Upper lobe of left lung (tissue), 6 donors: ENCODE measurements at regions not wholly inside any gene's neighbourhood (a gene's known extent, or its start where the extent isn't known, plus 50 kb on each side); places are given as distances from the start of the nearest gene placed in this dataset.

Experiments
- ATAC-seq, 2 donors: fragments of 200-7000 bp; cut with Tn5 transposase; one replicate each; pipeline ENCODE4 v1.9.1; 2022; ENCODE audit warnings: mild to moderate bottlenecking in 2 of 2, moderate library complexity in 2 of 2; ENCODE audit not compliant: low FRiP score in 2 of 2
- DNase-seq, 2 donors: peaks; one replicate each; pipeline ENCODE4 v3.0.0-alpha.2; 2019 to 2020
- H3K27ac ChIP-seq, 4 donors: fragments of 200-600 bp; sonication (generic); one replicate each; pipeline ENCODE4 v1.5.1; 2016 to 2019
- H3K27me3 ChIP-seq, 4 donors: fragments of 200-600 bp; sonication (generic); one replicate each; pipeline ENCODE4 v1.5.1; 2017 to 2019
- H3K36me3 ChIP-seq, 4 donors: fragments of 200-600 bp; sonication (generic); one replicate each; pipeline ENCODE4 v1.5.1; 2016 to 2019
- H3K4me1 ChIP-seq, 4 donors: fragments of 200-600 bp; sonication (generic); one replicate each; pipeline ENCODE4 v1.5.1; 2018 to 2019
- H3K4me3 ChIP-seq, 4 donors: fragments of 200-600 bp; sonication (generic); one replicate each; pipeline ENCODE4 v1.5.1; 2017 to 2019; ENCODE audit warnings: mild to moderate bottlenecking in 2 of 4, moderate library complexity in 1 of 4
- H3K9me3 ChIP-seq, 4 donors: fragments of 200-600 bp; sonication (generic); one replicate each; pipeline ENCODE4 v1.5.1; 2018 to 2019
- CTCF ChIP-seq, 6 experiments: fragments of 450-650 bp in 4 of 6; fragments of 200-600 bp in 2 of 6; sonication (generic) in 2 of 6; IDR thresholded peaks; one replicate each; pipeline ENCODE4 v1.5.1; 2016 to 2019; ENCODE audit warnings: antibody characterized with exemption in 6 of 6
- EP300 ChIP-seq, 4 donors: sonication (generic); formaldehyde crosslinking; IDR thresholded peaks; one replicate each; pipeline ENCODE4 v1.5.1; 2017; ENCODE audit warnings: antibody characterized with exemption in 4 of 4, control low read depth in 2 of 4
- POLR2A ChIP-seq, 4 donors: fragments of 450-650 bp; IDR thresholded peaks; one replicate each; pipeline ENCODE4 v1.5.1; 2016 to 2017; ENCODE audit warnings: antibody characterized with exemption in 4 of 4, mild to moderate bottlenecking in 2 of 4
- POLR2AphosphoS5 ChIP-seq, 2 donors: sonication (generic); formaldehyde crosslinking; IDR thresholded peaks; one replicate each; pipeline ENCODE4 v1.5.1; 2017; ENCODE audit warnings: antibody characterized with exemption in 2 of 2
- WGBS, 2 donors: methylation state at CpG; one replicate each; pipeline ENCODE4 v1.1.5; 2017 to 2018; 5-methylcytosine and 5-hydroxymethylcytosine counted together
- donor health status: DM: no; HTN: no; CAD: no; lungs with moderate emphysema.
- donor health status: DM: no; HTN: yes; CAD: no; lungs with severe emphysema.

DNA sequence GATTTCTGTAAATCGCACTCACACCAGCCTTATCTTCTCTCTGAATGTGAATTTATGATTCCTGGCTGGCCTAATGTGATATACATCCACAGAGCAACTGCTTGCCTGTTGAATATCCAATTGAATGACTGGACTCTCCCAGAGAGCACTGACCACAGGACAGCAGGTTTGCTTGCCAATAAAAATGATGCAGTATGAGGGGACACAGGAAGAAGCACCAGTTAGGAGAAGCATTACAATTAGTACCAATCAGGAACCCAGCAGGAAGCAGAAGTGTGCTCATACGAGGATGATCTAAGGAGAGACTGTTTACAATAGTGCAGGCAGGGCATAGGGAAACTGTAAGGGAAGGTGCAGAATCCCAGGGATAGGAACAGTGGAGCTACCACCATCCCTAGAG is 127.2 kb upstream of the ZNF366 start:
- ATAC-seq (no peak), DNase-seq (no peak)
- no peaks in the 10 kb centered on the region for H3K4me1 ChIP-seq
- no peaks in the 10 kb centered on the region for H3K9me3 ChIP-seq
- TF ChIP-seq CTCF (IDR thresholded peaks at IDR 0.05) = no peak
- no peak for TF ChIP-seq EP300 (IDR thresholded peaks at IDR 0.05)
- no peak for TF ChIP-seq POLR2AphosphoS5 (IDR thresholded peaks at IDR 0.05)
- no peak for TF ChIP-seq POLR2A (IDR thresholded peaks at IDR 0.05)
- no peak overlapping the region for H3K4me3 ChIP-seq
- no peaks in the 10 kb centered on the region for H3K36me3 ChIP-seq
- no peaks in the 10 kb centered on the region for H3K27me3 ChIP-seq
- H3K27ac ChIP-seq = no peak overlapping the region
- 50 to 62% methylated on average over 2 of the region's 2 CpGs for WGBS, 2 donors

GRCh38 chr5:72633649-72634048 is 126.4 kb upstream of the ZNF366 start:
- TF ChIP-seq POLR2A (IDR thresholded peaks at IDR 0.05) = no peak
- H3K4me3 ChIP-seq = no peak overlapping the region
- no peaks in the 10 kb centered on the region for H3K27me3 ChIP-seq
- H3K4me1 ChIP-seq = no peaks in the 10 kb centered on the region
- H3K27ac ChIP-seq = no peak overlapping the region
- H3K36me3 ChIP-seq = no peaks in the 10 kb centered on the region
- no peaks in the 10 kb centered on the region for H3K9me3 ChIP-seq
- ATAC-seq = no peak
- DNase-seq = no peak
- WGBS, 2 donors = 82 to 100% methylated on average over 1 of the region's 1 CpG

GRCh38 chr5:72633041-72633445 is 125.8 kb upstream of the ZNF366 start:
- peak in 1 of 2 donors; percentile 31 for ATAC-seq
- TF ChIP-seq POLR2A (IDR thresholded peaks at IDR 0.05) = no peak
- no peak for TF ChIP-seq CTCF (IDR thresholded peaks at IDR 0.05)
- TF ChIP-seq POLR2AphosphoS5 (IDR thresholded peaks at IDR 0.05) = no peak
- TF ChIP-seq EP300 (IDR thresholded peaks at IDR 0.05) = no peak
- DNase-seq = no peak

GRCh38 chr5:72630721-72631120 is 123.5 kb upstream of the ZNF366 start:
- H3K27me3 ChIP-seq = no peaks in the 10 kb centered on the region
- no peak for TF ChIP-seq CTCF (IDR thresholded peaks at IDR 0.05)
- no peak overlapping the region for H3K4me3 ChIP-seq
- no peaks in the 10 kb centered on the region for H3K36me3 ChIP-seq
- no peaks in the 10 kb centered on the region for H3K4me1 ChIP-seq
- ATAC-seq (no peak), DNase-seq (no peak)
- H3K9me3 ChIP-seq = no peaks in the 10 kb centered on the region
- WGBS, 2 donors = 87 to 90% methylated on average over 6 of the region's 6 CpGs
- H3K27ac ChIP-seq = no peak overlapping the region

More at GRCh38 chr5:72633041-72633445, 125.8 kb upstream of the ZNF366 start:
- Histone ChIP-seq H3K36me3 (no peaks in the 10 kb centered on the region), H3K4me3 (no peak overlapping the region), H3K27ac (no peak overlapping the region), H3K4me1 (no peaks in the 10 kb centered on the region), H3K9me3 (no peaks in the 10 kb centered on the region), H3K27me3 (no peaks in the 10 kb centered on the region)
- WGBS, 2 donors = 83 to 86% methylated on average over 2 of the region's 2 CpGs

- H3K36me3 ChIP-seq = no peaks in the 10 kb centered on the region
- DNase-seq (no peak), ATAC-seq (no peak)
- peaks cover 0 to 2% (median under 1%) of the 10 kb centered on the region in 4 donors for H3K4me1 ChIP-seq
- WGBS, 2 donors = 82 to 96% methylated on average over 2 of the region's 2 CpGs
- no peaks in the 10 kb centered on the region for H3K27me3 ChIP-seq
- no peak overlapping the region for H3K27ac ChIP-seq
- TF ChIP-seq POLR2A (IDR thresholded peaks at IDR 0.05) (no peak), POLR2AphosphoS5 (IDR thresholded peaks at IDR 0.05) (no peak), CTCF (IDR thresholded peaks at IDR 0.05) (no peak), EP300 (IDR thresholded peaks at IDR 0.05) (no peak)
- H3K4me3 ChIP-seq = no peak overlapping the region
- H3K9me3 ChIP-seq = no peaks in the 10 kb centered on the region
Measured at GRCh38 chr5:72630081-72630480, 122.9 kb upstream of the ZNF366 start.
